HEK293 (cell line): ENCODE measurements at regions not wholly inside any gene's neighbourhood (a gene's known extent, or its start where the extent isn't known, plus 50 kb on each side); places are given as distances from the start of the nearest gene placed in this dataset.

Source experiments
- EGR2 ChIP-seq: fragments of 450-650 bp; formaldehyde crosslinking; IDR thresholded peaks from 2 replicates; pipeline ENCODE4 v1.5.1; 2016; ENCODE audit warnings: low read depth, missing biosample characterization, missing genetic modification characterization
- YY1 ChIP-seq: fragments of 450-650 bp; formaldehyde crosslinking; IDR thresholded peaks from 2 replicates; pipeline ENCODE4 v1.5.1; 2018; ENCODE audit warnings: missing biosample characterization, missing genetic modification characterization
- ZFP3 ChIP-seq: fragments of 450-650 bp; formaldehyde crosslinking; IDR thresholded peaks from 2 replicates; pipeline ENCODE4 v1.5.1; 2016; ENCODE audit warnings: low read depth, missing biosample characterization, missing genetic modification characterization
- ZNF10 ChIP-seq: fragments of 450-650 bp; formaldehyde crosslinking; IDR thresholded peaks from 2 replicates; pipeline ENCODE4 v1.5.1; 2017; ENCODE audit warnings: missing biosample characterization, missing genetic modification characterization
- ZNF239 ChIP-seq: fragments of 450-650 bp; formaldehyde crosslinking; IDR thresholded peaks from 2 replicates; pipeline ENCODE4 v1.5.1; 2016; ENCODE audit warnings: missing biosample characterization, missing genetic modification characterization
- ZNF274 ChIP-seq, 2 experiments: fragments of 200-500 bp in 1 of 2; fragments of 450-650 bp in 1 of 2; sonication (Bioruptor generic) in 1 of 2; formaldehyde crosslinking in 1 of 2; IDR thresholded peaks; 2 replicates each; pipeline versions ENCODE4 v1.5.1 to v1.6.1; 2014 to 2016; ENCODE audit warnings: borderline replicate concordance in 1 of 2, inconsistent platforms in 1 of 2, low read length in 1 of 2, missing biosample characterization in 1 of 2, missing genetic modification characterization in 1 of 2
- ZNF654 ChIP-seq: fragments of 450-650 bp; formaldehyde crosslinking; IDR thresholded peaks from 2 replicates; pipeline ENCODE4 v1.5.1; 2016; ENCODE audit warnings: low read depth, missing biosample characterization, missing genetic modification characterization
- ZNF776 ChIP-seq: fragments of 450-650 bp; formaldehyde crosslinking; IDR thresholded peaks from 2 replicates; pipeline ENCODE4 v1.5.0; 2017; ENCODE audit warnings: missing biosample characterization, missing genetic modification characterization, borderline replicate concordance
- TF ChIP-seq, protein P1 (sequence below): fragments of 450-650 bp; formaldehyde crosslinking; IDR thresholded peaks from 2 replicates; pipeline ENCODE4 v1.5.1; 2016; ENCODE audit warnings: missing biosample characterization, missing genetic modification characterization
- TF ChIP-seq, protein P2 (sequence below): fragments of 450-650 bp; formaldehyde crosslinking; IDR thresholded peaks from 2 replicates; pipeline ENCODE4 v1.5.1; 2017; ENCODE audit warnings: missing biosample characterization, missing genetic modification characterization
- TF ChIP-seq, protein P3 (sequence below): fragments of 450-650 bp; formaldehyde crosslinking; IDR thresholded peaks from 2 replicates; pipeline ENCODE4 v1.5.1; 2016; ENCODE audit warnings: missing biosample characterization, missing genetic modification characterization
- TF ChIP-seq, protein P4 (sequence below): fragments of 450-650 bp; formaldehyde crosslinking; IDR thresholded peaks from 2 replicates; pipeline ENCODE4 v1.5.1; 2016; ENCODE audit warnings: missing biosample characterization, missing genetic modification characterization

DNA sequence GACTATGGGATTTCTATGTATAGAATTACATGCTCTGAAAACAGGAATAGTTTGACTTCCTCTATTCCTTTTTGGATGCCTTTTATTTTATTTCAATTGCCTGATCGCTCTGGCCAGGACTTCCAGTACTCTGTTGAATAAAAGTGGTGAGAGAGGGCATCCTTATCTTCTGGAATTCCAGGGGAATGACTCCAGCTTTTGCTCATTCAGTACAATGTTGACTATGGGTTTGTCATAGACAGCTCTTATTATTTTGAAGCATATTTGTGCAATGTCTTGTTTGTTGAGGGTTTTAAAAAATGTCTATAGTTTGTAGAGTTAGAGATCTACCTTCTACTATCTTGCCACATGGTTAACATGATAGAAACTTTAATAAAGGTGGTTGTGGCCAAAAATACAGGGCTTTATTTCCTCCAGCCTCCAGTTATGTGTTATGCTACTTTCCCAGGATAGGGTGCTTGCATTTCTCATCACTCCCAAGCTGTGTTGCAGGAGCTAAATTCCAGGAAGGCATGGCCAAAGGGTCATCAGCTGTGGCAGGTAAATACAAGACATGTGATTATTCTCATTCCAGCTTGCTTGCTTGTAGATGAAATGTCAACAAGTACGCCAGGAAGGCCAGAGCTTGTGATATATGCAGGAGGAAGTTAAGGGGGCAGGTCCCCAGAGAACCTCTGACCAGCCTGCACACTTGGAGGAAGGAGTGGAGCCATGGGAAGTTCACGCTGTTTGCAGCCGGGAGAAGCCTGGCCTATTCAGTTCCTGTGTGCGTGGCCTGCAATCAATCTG, 142.4 kb upstream of the CPXCR1 start:
- TF ChIP-seq, protein P1, sequence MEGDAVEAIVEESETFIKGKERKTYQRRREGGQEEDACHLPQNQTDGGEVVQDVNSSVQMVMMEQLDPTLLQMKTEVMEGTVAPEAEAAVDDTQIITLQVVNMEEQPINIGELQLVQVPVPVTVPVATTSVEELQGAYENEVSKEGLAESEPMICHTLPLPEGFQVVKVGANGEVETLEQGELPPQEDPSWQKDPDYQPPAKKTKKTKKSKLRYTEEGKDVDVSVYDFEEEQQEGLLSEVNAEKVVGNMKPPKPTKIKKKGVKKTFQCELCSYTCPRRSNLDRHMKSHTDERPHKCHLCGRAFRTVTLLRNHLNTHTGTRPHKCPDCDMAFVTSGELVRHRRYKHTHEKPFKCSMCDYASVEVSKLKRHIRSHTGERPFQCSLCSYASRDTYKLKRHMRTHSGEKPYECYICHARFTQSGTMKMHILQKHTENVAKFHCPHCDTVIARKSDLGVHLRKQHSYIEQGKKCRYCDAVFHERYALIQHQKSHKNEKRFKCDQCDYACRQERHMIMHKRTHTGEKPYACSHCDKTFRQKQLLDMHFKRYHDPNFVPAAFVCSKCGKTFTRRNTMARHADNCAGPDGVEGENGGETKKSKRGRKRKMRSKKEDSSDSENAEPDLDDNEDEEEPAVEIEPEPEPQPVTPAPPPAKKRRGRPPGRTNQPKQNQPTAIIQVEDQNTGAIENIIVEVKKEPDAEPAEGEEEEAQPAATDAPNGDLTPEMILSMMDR (tag by site-specific recombination): no peak
- TF ChIP-seq YY1 (tag by site-specific recombination) (no peak), EGR2 (tag by site-specific recombination) (no peak), ZNF274 (IDR thresholded peaks at IDR 0.05; ENCODE audit: low read length) (no peak), ZNF274 (tag by site-specific recombination; IDR thresholded peaks at IDR 0.05; ENCODE audit: borderline replicate concordance) (no peak), ZNF776 (tag by site-specific recombination) (no peak), ZNF654 (tag by site-specific recombination) (no peak), ZFP3 (tag by site-specific recombination) (no peak), ZNF10 (no peak), ZNF239 (tag by site-specific recombination) (no peak)
- TF ChIP-seq, protein P2, sequence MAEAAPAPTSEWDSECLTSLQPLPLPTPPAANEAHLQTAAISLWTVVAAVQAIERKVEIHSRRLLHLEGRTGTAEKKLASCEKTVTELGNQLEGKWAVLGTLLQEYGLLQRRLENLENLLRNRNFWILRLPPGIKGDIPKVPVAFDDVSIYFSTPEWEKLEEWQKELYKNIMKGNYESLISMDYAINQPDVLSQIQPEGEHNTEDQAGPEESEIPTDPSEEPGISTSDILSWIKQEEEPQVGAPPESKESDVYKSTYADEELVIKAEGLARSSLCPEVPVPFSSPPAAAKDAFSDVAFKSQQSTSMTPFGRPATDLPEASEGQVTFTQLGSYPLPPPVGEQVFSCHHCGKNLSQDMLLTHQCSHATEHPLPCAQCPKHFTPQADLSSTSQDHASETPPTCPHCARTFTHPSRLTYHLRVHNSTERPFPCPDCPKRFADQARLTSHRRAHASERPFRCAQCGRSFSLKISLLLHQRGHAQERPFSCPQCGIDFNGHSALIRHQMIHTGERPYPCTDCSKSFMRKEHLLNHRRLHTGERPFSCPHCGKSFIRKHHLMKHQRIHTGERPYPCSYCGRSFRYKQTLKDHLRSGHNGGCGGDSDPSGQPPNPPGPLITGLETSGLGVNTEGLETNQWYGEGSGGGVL (tag by site-specific recombination): no peak
- TF ChIP-seq, protein P3, sequence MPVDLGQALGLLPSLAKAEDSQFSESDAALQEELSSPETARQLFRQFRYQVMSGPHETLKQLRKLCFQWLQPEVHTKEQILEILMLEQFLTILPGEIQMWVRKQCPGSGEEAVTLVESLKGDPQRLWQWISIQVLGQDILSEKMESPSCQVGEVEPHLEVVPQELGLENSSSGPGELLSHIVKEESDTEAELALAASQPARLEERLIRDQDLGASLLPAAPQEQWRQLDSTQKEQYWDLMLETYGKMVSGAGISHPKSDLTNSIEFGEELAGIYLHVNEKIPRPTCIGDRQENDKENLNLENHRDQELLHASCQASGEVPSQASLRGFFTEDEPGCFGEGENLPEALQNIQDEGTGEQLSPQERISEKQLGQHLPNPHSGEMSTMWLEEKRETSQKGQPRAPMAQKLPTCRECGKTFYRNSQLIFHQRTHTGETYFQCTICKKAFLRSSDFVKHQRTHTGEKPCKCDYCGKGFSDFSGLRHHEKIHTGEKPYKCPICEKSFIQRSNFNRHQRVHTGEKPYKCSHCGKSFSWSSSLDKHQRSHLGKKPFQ (tag by site-specific recombination): no peak
- TF ChIP-seq, protein P4, sequence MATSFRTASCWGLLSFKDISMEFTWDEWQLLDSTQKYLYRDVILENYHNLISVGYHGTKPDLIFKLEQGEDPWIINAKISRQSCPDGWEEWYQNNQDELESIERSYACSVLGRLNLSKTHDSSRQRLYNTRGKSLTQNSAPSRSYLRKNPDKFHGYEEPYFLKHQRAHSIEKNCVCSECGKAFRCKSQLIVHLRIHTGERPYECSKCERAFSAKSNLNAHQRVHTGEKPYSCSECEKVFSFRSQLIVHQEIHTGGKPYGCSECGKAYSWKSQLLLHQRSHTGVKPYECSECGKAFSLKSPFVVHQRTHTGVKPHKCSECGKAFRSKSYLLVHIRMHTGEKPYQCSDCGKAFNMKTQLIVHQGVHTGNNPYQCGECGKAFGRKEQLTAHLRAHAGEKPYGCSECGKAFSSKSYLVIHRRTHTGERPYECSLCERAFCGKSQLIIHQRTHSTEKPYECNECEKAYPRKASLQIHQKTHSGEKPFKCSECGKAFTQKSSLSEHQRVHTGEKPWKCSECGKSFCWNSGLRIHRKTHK: no peak
